ENCODE measurements at regions not wholly inside any gene's neighbourhood (a gene's known extent, or its start where the extent isn't known, plus 50 kb on each side); places are given as distances from the start of the nearest gene placed in this dataset.

- ChIA-PET POLR2A (no interaction called here), CTCF (no interaction called here)
- no peak for DNase-seq (ENCODE audit: low read depth)
- Histone ChIP-seq H3K36me3 (ENCODE audit: control insufficient read depth, insufficient read depth, low read length) (no peaks in the 10 kb centered on the region), H3K4me3 (ENCODE audit: low read depth, low read length) (no peak overlapping the region), H3K27me3 (ENCODE audit: control insufficient read depth, insufficient read depth, low read length) (no peaks in the 10 kb centered on the region)
- no peak for TF ChIP-seq CTCF (IDR thresholded peaks at IDR 0.05; ENCODE audit: insufficient read depth, low read depth, low read length)
Observed at GRCh38 chr2:138113871-138114525, 149.7 kb downstream of the HNMT start.

- ChIA-PET CTCF (interaction anchor here (1.0 kb wide), 1 partner anchor 10 kb away, joined by 5 read pairs; no protein-coding TSS in a partner anchor), POLR2A (no interaction called here)
- TF ChIP-seq CTCF (IDR thresholded peaks at IDR 0.05; ENCODE audit: insufficient read depth, low read depth, low read length), result no peak
- Histone ChIP-seq H3K36me3 (ENCODE audit: control insufficient read depth, insufficient read depth, low read length) (no peaks in the 10 kb centered on the region), H3K27me3 (ENCODE audit: control insufficient read depth, insufficient read depth, low read length) (no peaks in the 10 kb centered on the region), H3K4me3 (ENCODE audit: low read depth, low read length) (no peak overlapping the region)
- DNase-seq (ENCODE audit: low read depth), result no peak
Observed at GRCh38 chr2:138115666-138116065, 151.4 kb downstream of the HNMT start.

DNA sequence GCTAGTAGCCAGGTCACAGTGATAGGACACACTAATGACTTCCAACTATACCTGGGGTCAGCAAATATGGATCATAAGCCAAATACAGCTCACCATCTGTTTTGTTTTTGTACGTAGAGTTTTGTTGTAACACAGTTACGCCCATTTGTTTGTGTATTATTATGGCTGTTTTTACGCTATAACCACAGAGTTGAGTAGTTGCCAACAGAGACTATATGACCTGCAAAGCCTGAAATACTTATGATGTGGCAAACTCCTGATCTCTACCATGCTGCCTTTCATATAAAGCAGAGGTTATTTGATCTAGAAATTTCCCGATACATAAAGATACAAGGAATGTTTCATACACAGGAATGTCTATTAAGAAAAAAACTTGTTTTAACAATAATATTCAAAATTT is 152.2 kb downstream of the HNMT start:
- ChIA-PET CTCF (interaction anchor here (1.0 kb wide), 1 partner anchor 9 kb away, joined by 5 read pairs; no protein-coding TSS in a partner anchor), POLR2A (no interaction called here)
- TF ChIP-seq CTCF (IDR thresholded peaks at IDR 0.05; ENCODE audit: insufficient read depth, low read depth, low read length), result no peak
- no peaks in the 10 kb centered on the region for H3K27me3 ChIP-seq (ENCODE audit: control insufficient read depth, insufficient read depth, low read length)
- no peak overlapping the region for H3K4me3 ChIP-seq (ENCODE audit: low read depth, low read length)
- no peaks in the 10 kb centered on the region for H3K36me3 ChIP-seq (ENCODE audit: control insufficient read depth, insufficient read depth, low read length)
- DNase-seq (ENCODE audit: low read depth), result no peak

DNA sequence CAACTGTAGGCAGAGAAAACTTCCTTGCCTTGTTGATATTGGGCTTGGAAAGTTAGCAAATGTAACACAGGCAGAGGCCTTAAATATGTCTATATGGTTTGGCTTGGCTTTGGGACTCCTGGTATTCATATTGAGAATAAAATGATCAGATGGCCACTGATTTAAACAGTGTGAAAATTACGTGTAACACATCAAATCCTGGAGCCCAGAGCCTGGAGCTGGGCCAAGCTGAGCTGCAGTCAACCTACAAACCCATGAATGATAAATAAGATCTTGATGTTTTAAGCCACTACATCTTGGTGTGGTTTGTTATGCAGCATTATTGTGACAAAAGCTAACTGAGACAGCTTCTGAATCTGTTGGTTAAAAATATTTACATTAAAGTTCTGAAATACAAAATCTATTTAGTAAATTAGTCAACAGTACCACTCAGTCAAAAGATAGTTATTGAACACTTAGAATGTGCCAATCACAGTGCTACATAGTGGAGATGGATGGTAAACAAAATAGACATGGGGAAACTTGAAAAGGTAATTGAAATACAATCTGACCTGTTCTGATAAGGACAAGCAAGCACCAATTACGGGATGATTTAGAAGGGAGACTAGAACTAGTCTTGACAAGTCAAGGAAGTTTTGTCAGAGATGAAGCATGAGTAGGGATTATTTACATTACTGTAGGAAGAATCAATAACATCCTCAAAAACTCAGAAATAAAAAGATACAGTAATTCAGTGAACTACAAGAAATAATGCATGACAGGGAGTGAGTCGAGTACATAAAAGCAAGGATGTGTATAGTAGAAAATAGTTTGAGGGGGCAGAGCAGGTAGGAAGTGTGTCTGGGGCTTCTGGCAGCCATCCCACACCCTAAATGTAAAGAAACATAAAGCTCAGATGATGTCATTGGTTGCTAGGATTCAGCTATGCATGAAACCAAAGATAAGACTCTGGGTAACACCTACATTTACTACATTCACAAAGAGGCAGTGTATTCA is 157.7 kb downstream of the HNMT start:
- DNase-seq (ENCODE audit: low read depth), result no peak
- Histone ChIP-seq H3K36me3 (ENCODE audit: control insufficient read depth, insufficient read depth, low read length) (no peaks in the 10 kb centered on the region), H3K27me3 (ENCODE audit: control insufficient read depth, insufficient read depth, low read length) (no peaks in the 10 kb centered on the region), H3K4me3 (ENCODE audit: low read depth, low read length) (no peak overlapping the region)
- TF ChIP-seq CTCF (IDR thresholded peaks at IDR 0.05; ENCODE audit: insufficient read depth, low read depth, low read length), result no peak
- POLR2A ChIA-PET, result no interaction called here
- CTCF ChIA-PET, result no interaction called here

DNA sequence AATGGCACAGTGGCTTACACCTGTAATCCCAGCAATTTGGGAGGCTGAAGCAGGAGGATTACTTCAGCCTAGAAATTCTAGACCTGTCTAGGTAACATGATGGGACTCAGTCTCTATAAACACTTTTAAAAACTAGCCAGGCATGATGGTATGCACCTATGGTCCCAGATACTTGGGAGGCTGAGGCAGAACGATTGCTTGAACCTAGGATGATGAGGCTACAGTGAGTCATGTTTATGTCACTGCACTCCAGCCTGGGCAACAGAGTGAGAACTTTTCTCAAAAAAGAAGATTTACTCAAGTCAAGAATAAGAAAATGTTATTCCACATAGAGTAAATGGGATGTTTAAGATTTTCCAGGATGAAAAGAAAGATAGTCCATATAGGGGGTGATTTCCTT is 158.6 kb downstream of the HNMT start:
- Histone ChIP-seq H3K27me3 (ENCODE audit: control insufficient read depth, insufficient read depth, low read length) (no peaks in the 10 kb centered on the region), H3K36me3 (ENCODE audit: control insufficient read depth, insufficient read depth, low read length) (no peaks in the 10 kb centered on the region), H3K4me3 (ENCODE audit: low read depth, low read length) (no peak overlapping the region)
- ChIA-PET CTCF (no interaction called here), POLR2A (no interaction called here)
- no peak for TF ChIP-seq CTCF (IDR thresholded peaks at IDR 0.05; ENCODE audit: insufficient read depth, low read depth, low read length)
- DNase-seq (ENCODE audit: low read depth), result no peak

All from BJ (cell line).